ENCODE measurements at regions not wholly inside any gene's neighbourhood (a gene's known extent, or its start where the extent isn't known, plus 50 kb on each side); places are given as distances from the start of the nearest gene placed in this dataset.

GRCh38 chr17:27982688-27983087, 59.8 kb upstream of the NLK start:
- Mint-ChIP-seq H3K27ac (no peak overlapping the region), H3K4me3 (no peak overlapping the region), H3K27me3 (peaks cover 11% of the 10 kb centered on the region), H3K9me3 (no peaks in the 10 kb centered on the region), H3K4me1 (peaks cover 9% of the 10 kb centered on the region)
- DNase-seq (no peak), ATAC-seq (no peak)

GRCh38 chr17:27983853-27984252, 58.6 kb upstream of the NLK start:
- Mint-ChIP-seq H3K27ac (no peak overlapping the region), H3K9me3 (no peaks in the 10 kb centered on the region), H3K4me3 (no peak overlapping the region), H3K4me1 (peaks cover 9% of the 10 kb centered on the region), H3K27me3 (peaks cover 11% of the 10 kb centered on the region)
- ATAC-seq, result no peak
- no peak for DNase-seq

- Mint-ChIP-seq H3K27me3 (peaks cover 11% of the 10 kb centered on the region), H3K9me3 (no peaks in the 10 kb centered on the region), H3K4me3 (no peak overlapping the region), H3K4me1 (peaks cover 9% of the 10 kb centered on the region), H3K27ac (no peak overlapping the region)
- ATAC-seq, result no peak
- no peak for DNase-seq
These were observed 58.1 kb upstream of the NLK start for GRCh38 chr17:27984404-27984803.

- ATAC-seq (no peak), DNase-seq (no peak)
- Mint-ChIP-seq H3K27ac (no peak overlapping the region), H3K4me3 (no peak overlapping the region), H3K9me3 (no peaks in the 10 kb centered on the region), H3K27me3 (peaks cover 11% of the 10 kb centered on the region), H3K4me1 (peaks cover 9% of the 10 kb centered on the region)
These were observed 57.7 kb upstream of the NLK start for GRCh38 chr17:27984816-27985215.

GRCh38 chr17:27985306-27985705, 57.2 kb upstream of the NLK start:
- no peak overlapping the region for H3K4me3 Mint-ChIP-seq
- peaks cover 9% of the 10 kb centered on the region for H3K4me1 Mint-ChIP-seq
- DNase-seq (no peak), ATAC-seq (no peak)
- no peak overlapping the region for H3K27ac Mint-ChIP-seq
- peaks cover 11% of the 10 kb centered on the region for H3K27me3 Mint-ChIP-seq
- H3K9me3 Mint-ChIP-seq, result no peaks in the 10 kb centered on the region

GRCh38 chr17:27985736-27986399, 56.6 kb upstream of the NLK start:
- Mint-ChIP-seq H3K9me3 (no peaks in the 10 kb centered on the region), H3K4me3 (no peak overlapping the region), H3K27me3 (peaks cover 11% of the 10 kb centered on the region), H3K27ac (no peak overlapping the region), H3K4me1 (peaks cover 9% of the 10 kb centered on the region)
- DNase-seq, result no peak
- ATAC-seq, result no peak

- peaks cover 9% of the 10 kb centered on the region for H3K4me1 Mint-ChIP-seq
- H3K27me3 Mint-ChIP-seq, result peaks cover 11% of the 10 kb centered on the region
- no peak overlapping the region for H3K4me3 Mint-ChIP-seq
- DNase-seq (no peak), ATAC-seq (no peak)
- no peaks in the 10 kb centered on the region for H3K9me3 Mint-ChIP-seq
- H3K27ac Mint-ChIP-seq, result no peak overlapping the region
These were observed 55.4 kb upstream of the NLK start for GRCh38 chr17:27986805-27987684.

GRCh38 chr17:27989046-27989445, 53.4 kb upstream of the NLK start:
- DNase-seq (no peak), ATAC-seq (no peak)
- Mint-ChIP-seq H3K4me1 (peaks cover 9% of the 10 kb centered on the region), H3K27ac (no peak overlapping the region), H3K27me3 (peaks cover 11% of the 10 kb centered on the region), H3K4me3 (no peak overlapping the region), H3K9me3 (no peaks in the 10 kb centered on the region)

- H3K4me1 Mint-ChIP-seq, result peaks cover 4% of the 10 kb centered on the region
- no peak overlapping the region for H3K27ac Mint-ChIP-seq
- H3K27me3 Mint-ChIP-seq, result peaks cover 3% of the 10 kb centered on the region
- DNase-seq (no peak), ATAC-seq (no peak)
- H3K4me3 Mint-ChIP-seq, result no peak overlapping the region
- H3K9me3 Mint-ChIP-seq, result no peaks in the 10 kb centered on the region
These were observed 52.4 kb upstream of the NLK start for GRCh38 chr17:27990100-27990499.

- ATAC-seq (no peak), DNase-seq (no peak)
- no peaks in the 10 kb centered on the region for H3K4me1 Mint-ChIP-seq
- no peak overlapping the region for H3K4me3 Mint-ChIP-seq
- H3K9me3 Mint-ChIP-seq, result no peaks in the 10 kb centered on the region
- peaks cover 9% of the 10 kb centered on the region for H3K27me3 Mint-ChIP-seq
- H3K27ac Mint-ChIP-seq, result no peak overlapping the region
These were observed 51.5 kb upstream of the NLK start for GRCh38 chr17:27990979-27991378.

GRCh38 chr17:27991462-27991993, 50.9 kb upstream of the NLK start:
- Mint-ChIP-seq H3K9me3 (no peaks in the 10 kb centered on the region), H3K27ac (no peak overlapping the region), H3K4me3 (no peak overlapping the region), H3K4me1 (no peaks in the 10 kb centered on the region), H3K27me3 (peaks cover 9% of the 10 kb centered on the region)
- no peak for DNase-seq
- ATAC-seq, result no peak
